Upper lobe of right lung (tissue), 1 donor: ENCODE measurements at regions not wholly inside any gene's neighbourhood (a gene's known extent, or its start where the extent isn't known, plus 50 kb on each side); places are given as distances from the start of the nearest gene placed in this dataset.

Source experiments
- ATAC-seq: fragments of 200-7000 bp; cut with Tn5 transposase; one replicate; pipeline ENCODE4 v1.9.1; 2020; ENCODE audit warnings: mild to moderate bottlenecking, moderate library complexity
- DNase-seq: peaks from one replicate; pipeline ENCODE4 v3.0.0-alpha.2; 2020
- H3K27ac ChIP-seq: fragments of 200-600 bp; one replicate; pipeline ENCODE4 v1.8.0; 2022
- H3K27me3 ChIP-seq: fragments of 200-600 bp; one replicate; pipeline ENCODE4 v1.8.0; 2022; ENCODE audit warnings: mild to moderate bottlenecking
- H3K36me3 ChIP-seq: fragments of 200-600 bp; one replicate; pipeline ENCODE4 v1.8.0; 2022
- H3K4me1 ChIP-seq: fragments of 200-600 bp; one replicate; pipeline ENCODE4 v1.8.0; 2022
- H3K4me3 ChIP-seq: fragments of 200-600 bp; one replicate; pipeline ENCODE4 v1.8.0; 2022; ENCODE audit warnings: mild to moderate bottlenecking
- H3K9me3 ChIP-seq: fragments of 200-600 bp; one replicate; pipeline ENCODE4 v1.8.0; 2022
- intact Hi-C: fragments of 100-400 bp; cut with DNase I; formaldehyde crosslinking; loops from one replicate; pipeline ENCODE4 v1.11.0; 2022
- TF ChIP-seq, protein P1 (sequence below): fragments of 200-600 bp; IDR thresholded peaks from one replicate; pipeline ENCODE4 v1.8.0; 2022; ENCODE audit warnings: antibody characterized with exemption
- donor health status: DM: no; HTN: yes; CAD: no; lungs with severe emphysema.

DNA sequence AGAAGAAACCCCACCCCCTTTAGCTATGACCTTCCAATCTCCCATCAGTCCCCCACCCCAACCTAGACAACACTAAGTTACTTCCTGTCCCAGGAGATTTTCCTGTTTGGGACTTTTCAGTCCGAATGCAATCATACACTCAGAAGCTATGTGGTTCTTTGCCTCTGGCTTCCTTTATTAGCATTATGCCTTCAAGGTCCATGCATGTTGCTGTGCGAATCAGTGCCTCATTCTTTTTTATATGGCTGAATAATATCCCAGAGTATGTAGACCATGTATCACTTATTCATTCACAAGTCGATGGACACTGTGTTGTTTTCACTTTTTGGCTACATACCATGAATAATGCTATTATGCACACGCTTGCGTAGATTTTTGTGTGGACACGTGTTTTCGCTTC lies 292.1 kb upstream of the HDAC4 start:
- intact Hi-C loops: no loop called here
- no peak overlapping the region for H3K27ac ChIP-seq
- no peaks in the 10 kb centered on the region for H3K27me3 ChIP-seq
- H3K9me3 ChIP-seq: no peaks in the 10 kb centered on the region
- H3K36me3 ChIP-seq: no peaks in the 10 kb centered on the region
- no peak for ATAC-seq
- TF ChIP-seq, protein P1, sequence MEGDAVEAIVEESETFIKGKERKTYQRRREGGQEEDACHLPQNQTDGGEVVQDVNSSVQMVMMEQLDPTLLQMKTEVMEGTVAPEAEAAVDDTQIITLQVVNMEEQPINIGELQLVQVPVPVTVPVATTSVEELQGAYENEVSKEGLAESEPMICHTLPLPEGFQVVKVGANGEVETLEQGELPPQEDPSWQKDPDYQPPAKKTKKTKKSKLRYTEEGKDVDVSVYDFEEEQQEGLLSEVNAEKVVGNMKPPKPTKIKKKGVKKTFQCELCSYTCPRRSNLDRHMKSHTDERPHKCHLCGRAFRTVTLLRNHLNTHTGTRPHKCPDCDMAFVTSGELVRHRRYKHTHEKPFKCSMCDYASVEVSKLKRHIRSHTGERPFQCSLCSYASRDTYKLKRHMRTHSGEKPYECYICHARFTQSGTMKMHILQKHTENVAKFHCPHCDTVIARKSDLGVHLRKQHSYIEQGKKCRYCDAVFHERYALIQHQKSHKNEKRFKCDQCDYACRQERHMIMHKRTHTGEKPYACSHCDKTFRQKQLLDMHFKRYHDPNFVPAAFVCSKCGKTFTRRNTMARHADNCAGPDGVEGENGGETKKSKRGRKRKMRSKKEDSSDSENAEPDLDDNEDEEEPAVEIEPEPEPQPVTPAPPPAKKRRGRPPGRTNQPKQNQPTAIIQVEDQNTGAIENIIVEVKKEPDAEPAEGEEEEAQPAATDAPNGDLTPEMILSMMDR: no peak
- no peak for DNase-seq
- peaks cover 5% of the 10 kb centered on the region for H3K4me1 ChIP-seq
- H3K4me3 ChIP-seq: no peak overlapping the region

DNA sequence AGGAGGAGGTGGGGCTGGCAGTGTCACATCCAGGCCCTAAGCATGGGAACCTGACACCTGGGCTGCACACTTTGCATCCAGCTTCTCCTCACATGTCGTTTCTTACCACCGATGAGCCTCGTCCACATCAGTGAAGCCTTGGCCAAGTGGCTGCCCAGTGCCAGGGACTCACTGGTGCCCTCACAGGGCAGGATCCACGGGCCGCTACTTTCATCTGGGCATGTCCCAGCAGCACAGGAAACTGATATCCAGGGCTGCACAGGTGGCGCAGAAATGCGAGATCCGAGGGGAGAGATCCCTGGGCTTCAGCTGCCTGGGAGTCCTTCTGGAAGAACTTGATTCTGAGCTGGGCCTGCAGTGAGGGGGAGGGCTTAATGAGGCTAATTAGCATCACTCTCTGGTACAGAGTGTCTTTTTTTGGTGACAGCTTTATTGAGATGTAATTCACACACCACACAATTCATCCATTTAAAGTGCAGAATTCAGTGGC lies 291.6 kb upstream of the HDAC4 start:
- DNase-seq (peak; percentile 39), ATAC-seq (no peak)
- no peaks in the 10 kb centered on the region for H3K27me3 ChIP-seq
- H3K36me3 ChIP-seq: no peaks in the 10 kb centered on the region
- peaks cover 5% of the 10 kb centered on the region for H3K4me1 ChIP-seq
- no peak overlapping the region for H3K4me3 ChIP-seq
- no peak overlapping the region for H3K27ac ChIP-seq
- no peaks in the 10 kb centered on the region for H3K9me3 ChIP-seq
- intact Hi-C loops: no loop called here
- TF ChIP-seq, protein P1: no peak

DNA sequence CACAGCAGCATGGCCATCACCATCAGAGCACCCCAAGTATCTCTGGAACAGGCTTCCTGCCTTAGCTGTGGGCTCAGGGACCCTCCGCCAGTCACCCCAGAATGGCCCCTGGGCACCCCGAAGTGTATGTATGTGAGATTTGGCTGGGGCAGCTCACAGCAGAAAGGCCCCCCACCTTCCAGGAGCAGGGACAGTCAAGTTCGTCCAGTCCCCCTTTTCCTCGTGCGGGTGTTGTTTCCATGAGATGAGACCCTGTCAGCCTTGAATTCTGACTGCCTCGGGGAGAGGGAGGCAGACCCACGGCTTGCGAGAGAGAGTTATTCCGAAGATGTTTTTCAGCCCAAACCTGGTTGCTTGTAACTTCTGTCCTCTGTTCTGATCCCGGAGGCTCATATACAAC lies 290.9 kb upstream of the HDAC4 start:
- Histone ChIP-seq H3K4me1 (peaks cover 5% of the 10 kb centered on the region), H3K4me3 (no peak overlapping the region), H3K27me3 (no peaks in the 10 kb centered on the region), H3K36me3 (no peaks in the 10 kb centered on the region), H3K27ac (no peak overlapping the region), H3K9me3 (no peaks in the 10 kb centered on the region)
- DNase-seq: peak; percentile 48
- intact Hi-C loops: no loop called here
- ATAC-seq: no peak
- TF ChIP-seq, protein P1: no peak

DNA sequence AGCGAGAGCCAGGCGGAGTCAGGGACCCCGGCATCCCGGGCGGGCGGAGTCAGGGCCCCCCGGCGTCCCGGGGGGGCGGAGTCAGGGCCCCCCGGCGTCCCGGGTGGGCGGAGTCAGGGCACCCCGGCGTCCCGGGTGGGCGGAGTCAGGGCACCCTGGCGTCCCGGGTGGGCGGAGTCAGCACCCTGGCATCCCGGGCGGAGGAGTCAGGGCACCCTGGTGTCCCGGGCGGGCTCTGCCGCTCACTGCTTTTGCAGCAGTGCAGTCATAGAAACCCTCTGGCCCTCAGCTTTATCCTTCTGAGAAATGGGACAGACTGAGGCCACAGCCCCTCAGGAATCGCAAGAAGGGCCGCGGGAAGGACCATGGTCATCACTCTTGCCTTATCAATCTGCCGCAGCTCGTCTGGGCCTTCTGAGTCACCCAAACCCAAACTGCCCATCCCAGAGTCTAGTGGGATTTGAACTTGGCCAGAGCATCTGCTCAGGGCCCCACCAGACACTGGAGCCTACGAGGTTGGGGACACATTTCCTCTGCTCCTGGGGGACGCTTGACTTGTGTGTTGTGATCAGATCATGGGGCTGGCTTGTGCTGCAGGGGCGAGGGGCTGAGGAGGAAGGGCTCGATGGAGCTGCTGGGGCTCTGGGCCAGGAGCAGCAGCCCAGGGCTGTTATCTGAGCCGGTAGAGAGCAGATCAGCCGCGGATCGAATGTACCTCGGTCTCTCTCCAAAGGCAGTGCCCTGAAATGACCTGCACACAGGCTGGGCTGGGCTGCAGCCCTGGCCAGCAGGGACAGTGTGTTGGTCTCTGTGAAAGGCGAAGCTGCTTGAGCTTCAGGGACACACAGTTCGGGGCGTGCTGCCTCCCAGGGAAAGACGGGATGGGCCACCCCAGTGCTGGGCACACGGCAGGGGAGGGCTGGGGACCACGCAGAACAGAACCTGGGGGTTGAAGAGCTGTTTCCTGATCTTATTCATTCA lies 290.1 kb upstream of the HDAC4 start:
- peaks cover 5% of the 10 kb centered on the region for H3K4me1 ChIP-seq
- DNase-seq: no peak
- TF ChIP-seq, protein P1: no peak
- no peak overlapping the region for H3K27ac ChIP-seq
- H3K36me3 ChIP-seq: no peaks in the 10 kb centered on the region
- ATAC-seq: no peak
- no peaks in the 10 kb centered on the region for H3K9me3 ChIP-seq
- intact Hi-C loops: no loop called here
- H3K4me3 ChIP-seq: no peak overlapping the region
- no peaks in the 10 kb centered on the region for H3K27me3 ChIP-seq

DNA sequence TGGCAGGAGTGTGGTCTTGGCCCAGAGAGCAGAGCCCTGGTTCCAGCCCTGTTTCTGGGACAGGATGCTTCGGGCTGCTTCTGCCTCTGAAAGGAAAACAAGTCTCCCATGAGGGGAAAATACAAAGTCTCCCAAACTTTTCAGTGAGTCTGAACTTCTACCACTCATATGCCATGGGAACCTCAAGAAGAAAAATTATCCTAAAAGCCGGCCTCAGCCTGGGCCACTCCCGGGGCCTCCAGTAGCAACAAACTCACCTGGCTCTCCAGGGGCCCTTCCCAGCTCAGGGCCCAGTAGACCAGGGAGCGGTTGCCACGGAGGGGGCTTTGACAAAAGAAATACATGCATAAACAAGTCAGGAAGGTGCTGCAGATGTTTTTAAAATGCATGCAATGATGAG lies 289.2 kb upstream of the HDAC4 start:
- DNase-seq (no peak), ATAC-seq (no peak)
- intact Hi-C loops: no loop called here
- TF ChIP-seq, protein P1: no peak
- Histone ChIP-seq H3K4me1 (peaks cover 5% of the 10 kb centered on the region), H3K4me3 (no peak overlapping the region), H3K36me3 (no peaks in the 10 kb centered on the region), H3K27me3 (peaks cover under 1% of the 10 kb centered on the region), H3K27ac (no peak overlapping the region), H3K9me3 (no peaks in the 10 kb centered on the region)
